OCI-LY3 (cell line): ENCODE measurements at regions not wholly inside any gene's neighbourhood (a gene's known extent, or its start where the extent isn't known, plus 50 kb on each side); places are given as distances from the start of the nearest gene placed in this dataset.

Experiments used
- EZH2phosphoT487 ChIP-seq: fragments of 200-600 bp; shearing (Covaris generic); IDR thresholded peaks from 2 replicates; pipeline ENCODE4 v1.6.1; 2018; ENCODE audit warnings: antibody characterized with exemption, mixed run types, low read depth
- TF ChIP-seq, protein P1 (sequence below): fragments of 200-600, 300-600 bp; sonication (generic); IDR thresholded peaks from 2 replicates; pipeline ENCODE4 v1.5.1; 2014; ENCODE audit warnings: antibody characterized with exemption, low read length, low read depth

DNA sequence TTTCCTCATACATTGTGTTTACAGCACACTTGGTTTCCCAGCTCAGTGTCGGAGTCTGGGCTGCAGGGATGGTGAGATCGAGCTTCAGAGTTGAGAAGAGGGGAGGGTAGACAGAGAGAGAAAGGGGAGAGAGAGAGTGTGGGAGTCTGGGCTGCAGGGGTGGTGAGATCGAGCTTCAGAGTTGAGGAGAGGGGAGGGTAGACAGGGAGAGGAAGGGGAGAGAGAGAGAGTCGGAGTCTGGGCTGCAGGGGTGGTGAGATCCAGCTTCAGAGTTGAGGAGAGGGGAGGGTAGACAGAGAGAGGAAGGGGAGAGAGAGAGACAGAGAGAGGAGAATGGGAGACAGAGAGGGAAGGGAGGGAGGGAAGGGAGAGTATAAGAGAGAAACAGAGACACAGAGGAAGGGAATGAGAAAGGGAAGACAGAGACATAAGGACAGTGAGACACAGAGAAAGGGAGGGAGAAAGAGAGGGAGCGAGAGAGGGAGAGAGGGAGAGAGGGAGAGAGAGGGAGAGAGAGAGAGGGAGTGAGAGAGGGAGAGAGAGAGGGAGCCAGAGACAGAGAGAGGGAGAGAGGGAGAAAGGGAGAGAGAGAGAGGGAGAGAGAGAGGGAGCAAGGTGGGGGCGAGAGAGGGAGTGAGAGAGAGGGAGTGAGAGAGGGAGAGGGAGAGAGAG is 222.7 kb upstream of the GMDS start:
- TF ChIP-seq, protein P1, sequence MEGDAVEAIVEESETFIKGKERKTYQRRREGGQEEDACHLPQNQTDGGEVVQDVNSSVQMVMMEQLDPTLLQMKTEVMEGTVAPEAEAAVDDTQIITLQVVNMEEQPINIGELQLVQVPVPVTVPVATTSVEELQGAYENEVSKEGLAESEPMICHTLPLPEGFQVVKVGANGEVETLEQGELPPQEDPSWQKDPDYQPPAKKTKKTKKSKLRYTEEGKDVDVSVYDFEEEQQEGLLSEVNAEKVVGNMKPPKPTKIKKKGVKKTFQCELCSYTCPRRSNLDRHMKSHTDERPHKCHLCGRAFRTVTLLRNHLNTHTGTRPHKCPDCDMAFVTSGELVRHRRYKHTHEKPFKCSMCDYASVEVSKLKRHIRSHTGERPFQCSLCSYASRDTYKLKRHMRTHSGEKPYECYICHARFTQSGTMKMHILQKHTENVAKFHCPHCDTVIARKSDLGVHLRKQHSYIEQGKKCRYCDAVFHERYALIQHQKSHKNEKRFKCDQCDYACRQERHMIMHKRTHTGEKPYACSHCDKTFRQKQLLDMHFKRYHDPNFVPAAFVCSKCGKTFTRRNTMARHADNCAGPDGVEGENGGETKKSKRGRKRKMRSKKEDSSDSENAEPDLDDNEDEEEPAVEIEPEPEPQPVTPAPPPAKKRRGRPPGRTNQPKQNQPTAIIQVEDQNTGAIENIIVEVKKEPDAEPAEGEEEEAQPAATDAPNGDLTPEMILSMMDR = no peak
- no peak for TF ChIP-seq EZH2phosphoT487
